Stimulated activated CD8-positive, alpha-beta memory T cell treated with anti-CD3 and anti-CD28 coated beads, Interleukin-12 subunit alpha, Interleukin-12 subunit beta, amount 100 ng/mL, for 24 hours (primary cell): ENCODE measurements at regions not wholly inside any gene's neighbourhood (a gene's known extent, or its start where the extent isn't known, plus 50 kb on each side); places are given as distances from the start of the nearest gene placed in this dataset.

ENCODE experiments used
- DNase-seq: peaks from one replicate; pipeline ENCODE4 v3.0.0-alpha.2; 2020; ENCODE audit errors: extremely low read depth

DNA sequence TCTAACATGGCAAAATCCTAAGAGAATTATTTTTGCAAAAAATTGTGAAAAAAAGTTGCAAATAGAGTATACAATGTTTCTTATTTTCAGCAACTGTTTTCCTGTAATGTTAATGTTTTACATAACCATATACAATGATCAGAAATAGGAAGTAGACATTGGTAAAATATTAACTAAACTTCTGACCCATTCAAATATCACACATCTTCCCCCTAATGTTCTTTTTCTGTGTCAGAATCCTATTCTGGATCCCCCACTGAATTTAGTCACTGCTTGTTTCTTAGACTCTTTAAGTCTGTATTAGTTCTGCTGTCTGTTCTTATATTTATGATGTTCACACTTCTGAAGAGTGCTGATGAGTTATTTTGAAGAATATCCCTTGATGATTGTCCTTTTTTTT lies 62.0 kb downstream of the HFE start:
- no peak for DNase-seq

DNA sequence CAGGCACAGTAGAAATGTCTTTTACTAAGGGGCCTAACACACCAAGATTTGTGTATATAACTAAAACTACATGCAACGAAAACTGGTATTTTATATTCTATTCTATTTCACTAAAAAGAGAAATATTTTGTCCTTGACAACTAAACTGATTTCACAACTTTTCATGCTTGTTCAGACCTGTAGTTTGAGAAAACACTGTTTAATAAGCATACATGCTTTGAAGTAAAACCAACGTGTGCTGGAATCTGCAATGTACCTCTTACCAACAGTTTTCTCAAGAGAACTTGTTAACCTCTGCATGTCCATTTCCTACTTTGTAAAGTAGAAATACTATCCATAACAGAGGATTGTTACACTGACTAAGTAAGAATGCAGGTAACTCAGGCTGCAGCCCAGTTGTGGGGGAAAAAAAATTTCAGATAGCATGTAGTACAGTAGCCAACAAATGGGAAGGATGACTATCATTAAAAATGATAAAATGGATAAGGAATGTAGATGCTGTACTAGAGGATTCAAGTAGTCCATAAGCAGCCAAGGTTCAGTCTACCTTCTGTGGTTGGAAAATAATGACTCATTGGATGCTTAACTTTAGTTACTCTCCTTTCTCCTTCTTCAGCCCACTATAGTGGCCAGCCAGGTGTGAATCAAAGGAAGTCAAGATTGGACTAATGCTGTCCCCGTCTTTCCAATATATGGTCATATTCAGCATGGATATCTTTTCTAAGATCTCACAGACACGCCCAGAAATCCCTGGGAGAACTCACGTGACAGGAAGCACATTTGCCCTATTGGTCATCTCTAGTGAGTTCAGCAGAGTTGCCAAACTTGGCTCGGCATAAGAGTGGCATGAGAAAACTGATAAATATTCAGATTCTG lies 65.2 kb downstream of the HFE start:
- no peak for DNase-seq

DNA sequence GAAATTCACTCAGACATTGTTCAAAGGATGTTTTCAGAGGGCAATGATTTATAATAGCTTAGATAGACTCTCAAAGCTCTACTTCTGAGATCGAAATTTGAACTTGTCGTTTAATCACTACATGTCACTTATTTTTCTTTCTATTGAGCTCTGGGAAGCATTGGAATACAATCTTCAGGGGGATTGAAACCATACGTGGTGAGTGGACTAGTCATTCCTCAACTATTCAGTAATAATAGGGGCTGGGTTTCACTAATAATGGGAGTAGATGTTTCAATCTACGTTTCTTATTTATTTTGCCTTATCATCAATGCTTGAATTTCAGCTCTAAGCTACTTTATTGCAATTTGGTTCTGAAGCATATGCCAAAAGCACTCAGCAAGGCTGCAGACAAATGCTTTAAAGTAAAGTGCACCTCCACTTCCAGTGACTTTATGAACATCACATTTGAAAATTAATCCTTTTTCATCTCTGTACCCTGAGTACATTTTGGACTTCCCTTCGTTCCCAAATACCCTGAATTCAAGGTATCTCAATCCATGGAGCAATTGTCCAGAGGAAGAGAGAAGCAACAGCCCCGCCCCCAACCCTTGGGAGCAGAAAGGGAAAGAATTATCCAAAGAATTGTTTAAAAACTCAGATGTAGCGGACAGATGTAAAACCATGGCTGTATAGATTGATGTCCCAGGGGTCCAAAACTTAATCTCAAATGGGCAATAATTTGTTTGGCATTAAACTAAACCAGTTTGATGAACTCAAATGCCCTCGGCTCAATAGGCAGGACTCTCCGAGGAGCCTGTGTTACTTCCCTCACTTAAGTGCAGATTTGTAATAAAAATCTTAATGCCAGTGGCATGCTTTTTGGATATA lies 68.1 kb downstream of the HFE start:
- no peak for DNase-seq

DNA sequence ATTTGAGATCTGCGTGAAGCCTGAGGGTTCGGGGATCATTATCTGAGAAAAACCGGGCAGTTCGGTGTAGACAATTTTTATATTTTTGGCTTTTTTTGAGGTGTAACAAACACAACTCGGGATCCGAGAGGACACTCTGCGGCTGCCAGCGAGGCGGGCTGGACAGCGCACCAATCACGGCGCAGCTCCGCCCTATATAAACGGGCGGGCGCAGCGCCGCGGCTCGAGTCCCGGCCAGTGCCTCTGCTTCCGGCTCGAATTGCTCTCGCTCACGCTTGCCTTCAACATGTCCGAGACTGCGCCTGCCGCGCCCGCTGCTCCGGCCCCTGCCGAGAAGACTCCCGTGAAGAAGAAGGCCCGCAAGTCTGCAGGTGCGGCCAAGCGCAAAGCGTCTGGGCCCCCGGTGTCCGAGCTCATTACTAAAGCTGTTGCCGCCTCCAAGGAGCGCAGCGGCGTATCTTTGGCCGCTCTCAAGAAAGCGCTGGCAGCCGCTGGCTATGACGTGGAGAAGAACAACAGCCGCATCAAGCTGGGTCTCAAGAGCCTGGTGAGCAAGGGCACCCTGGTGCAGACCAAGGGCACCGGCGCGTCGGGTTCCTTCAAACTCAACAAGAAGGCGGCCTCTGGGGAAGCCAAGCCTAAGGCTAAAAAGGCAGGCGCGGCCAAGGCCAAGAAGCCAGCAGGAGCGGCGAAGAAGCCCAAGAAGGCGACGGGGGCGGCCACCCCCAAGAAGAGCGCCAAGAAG lies 69.0 kb downstream of the HFE start:
- DNase-seq: no peak

DNA sequence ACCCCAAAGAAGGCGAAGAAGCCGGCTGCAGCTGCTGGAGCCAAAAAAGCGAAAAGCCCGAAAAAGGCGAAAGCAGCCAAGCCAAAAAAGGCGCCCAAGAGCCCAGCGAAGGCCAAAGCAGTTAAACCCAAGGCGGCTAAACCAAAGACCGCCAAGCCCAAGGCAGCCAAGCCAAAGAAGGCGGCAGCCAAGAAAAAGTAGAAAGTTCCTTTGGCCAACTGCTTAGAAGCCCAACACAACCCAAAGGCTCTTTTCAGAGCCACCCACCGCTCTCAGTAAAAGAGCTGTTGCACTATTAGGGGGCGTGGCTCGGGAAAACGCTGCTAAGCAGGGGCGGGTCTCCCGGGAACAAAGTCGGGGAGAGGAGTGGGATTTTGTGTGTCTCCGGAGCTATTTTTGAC lies 69.6 kb downstream of the HFE start:
- DNase-seq: no peak

DNA sequence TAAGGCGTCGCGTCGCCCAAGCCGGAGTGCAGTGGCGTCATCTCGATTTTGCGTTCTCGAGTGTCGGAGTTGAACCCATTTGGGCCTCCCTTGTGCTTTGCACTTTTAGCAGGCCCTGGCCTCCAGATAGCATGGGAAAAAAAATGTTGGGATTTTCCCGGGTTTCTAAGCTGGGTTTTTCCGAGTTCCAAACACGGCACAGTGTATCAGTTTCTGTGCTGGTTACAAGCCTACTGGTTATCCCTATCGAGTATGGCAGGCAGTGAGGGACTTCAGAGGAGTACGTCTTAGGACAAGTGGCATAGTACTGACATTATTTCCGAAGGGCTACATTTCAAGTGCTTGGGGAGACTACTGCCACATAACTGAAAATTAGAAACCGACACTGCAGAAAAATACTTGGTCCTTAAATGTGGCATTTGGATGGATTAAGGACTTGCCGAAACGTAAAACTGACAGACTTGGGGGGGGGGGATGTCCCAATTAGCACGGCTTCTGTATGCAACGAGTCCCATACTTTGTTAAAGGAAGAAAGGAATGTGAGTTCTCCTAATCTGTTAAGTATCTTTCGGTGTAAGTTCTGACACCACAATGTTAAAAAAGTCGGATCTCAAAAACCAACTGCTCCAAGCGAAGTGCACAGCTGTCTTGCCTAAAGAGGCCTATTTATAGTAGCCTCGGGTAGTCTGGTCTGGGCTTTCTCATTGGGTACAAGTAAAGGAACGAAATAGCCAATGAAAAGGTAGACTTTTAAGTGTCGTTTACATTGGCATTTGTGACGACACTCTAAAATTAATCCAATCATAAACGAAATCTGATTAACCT lies 70.2 kb downstream of the HFE start:
- DNase-seq: no peak

DNA sequence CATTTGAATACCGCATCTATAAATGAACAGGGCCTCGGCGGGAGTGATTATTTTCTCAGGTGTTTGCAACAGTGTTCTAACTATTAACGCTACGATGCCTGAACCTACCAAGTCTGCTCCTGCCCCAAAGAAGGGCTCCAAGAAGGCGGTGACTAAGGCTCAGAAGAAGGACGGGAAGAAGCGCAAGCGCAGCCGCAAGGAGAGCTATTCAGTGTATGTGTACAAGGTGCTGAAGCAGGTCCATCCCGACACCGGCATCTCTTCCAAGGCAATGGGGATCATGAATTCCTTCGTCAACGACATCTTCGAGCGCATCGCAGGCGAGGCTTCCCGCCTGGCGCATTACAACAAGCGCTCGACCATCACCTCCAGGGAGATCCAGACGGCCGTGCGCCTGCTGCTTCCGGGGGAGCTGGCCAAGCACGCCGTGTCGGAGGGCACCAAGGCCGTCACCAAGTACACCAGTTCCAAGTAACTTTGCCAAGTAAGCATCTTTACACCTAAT lies 70.9 kb downstream of the HFE start:
- DNase-seq: no peak

DNA sequence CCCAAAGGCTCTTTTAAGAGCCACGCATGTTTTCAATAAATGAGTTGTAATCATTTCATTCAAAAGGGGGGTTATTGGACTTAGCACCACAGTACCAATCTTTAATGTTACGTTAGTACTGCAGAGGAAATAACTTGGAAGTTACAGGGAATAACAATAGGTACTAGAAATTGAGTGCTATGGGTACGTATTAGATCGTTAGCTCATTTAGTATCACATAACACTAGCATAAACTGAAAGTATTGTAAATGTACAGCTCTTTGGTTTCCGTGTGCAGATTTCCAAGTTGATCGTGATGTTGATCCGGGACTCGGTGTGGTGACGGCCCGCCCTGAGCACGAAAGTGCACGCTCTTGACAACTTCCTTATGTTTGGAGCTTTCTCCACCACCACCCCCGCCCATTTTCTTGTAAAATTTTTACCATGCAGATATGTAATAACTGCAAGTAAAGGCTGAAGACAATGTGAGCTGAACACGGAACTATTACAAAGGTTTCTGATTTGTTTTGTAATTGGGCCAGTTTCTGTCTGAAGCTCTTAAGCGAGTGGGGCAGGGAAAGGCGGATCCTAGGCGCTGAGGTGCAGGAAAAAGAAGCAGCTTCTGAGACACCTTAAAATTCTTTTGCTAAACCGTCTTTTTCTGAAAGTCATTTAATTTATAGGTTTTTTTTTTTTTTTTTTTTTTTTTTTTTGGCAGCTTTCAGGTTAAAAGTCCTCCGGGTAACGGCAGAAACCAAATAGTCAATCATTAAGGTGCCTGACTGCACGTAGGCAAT lies 71.5 kb downstream of the HFE start:
- no peak for DNase-seq

DNA sequence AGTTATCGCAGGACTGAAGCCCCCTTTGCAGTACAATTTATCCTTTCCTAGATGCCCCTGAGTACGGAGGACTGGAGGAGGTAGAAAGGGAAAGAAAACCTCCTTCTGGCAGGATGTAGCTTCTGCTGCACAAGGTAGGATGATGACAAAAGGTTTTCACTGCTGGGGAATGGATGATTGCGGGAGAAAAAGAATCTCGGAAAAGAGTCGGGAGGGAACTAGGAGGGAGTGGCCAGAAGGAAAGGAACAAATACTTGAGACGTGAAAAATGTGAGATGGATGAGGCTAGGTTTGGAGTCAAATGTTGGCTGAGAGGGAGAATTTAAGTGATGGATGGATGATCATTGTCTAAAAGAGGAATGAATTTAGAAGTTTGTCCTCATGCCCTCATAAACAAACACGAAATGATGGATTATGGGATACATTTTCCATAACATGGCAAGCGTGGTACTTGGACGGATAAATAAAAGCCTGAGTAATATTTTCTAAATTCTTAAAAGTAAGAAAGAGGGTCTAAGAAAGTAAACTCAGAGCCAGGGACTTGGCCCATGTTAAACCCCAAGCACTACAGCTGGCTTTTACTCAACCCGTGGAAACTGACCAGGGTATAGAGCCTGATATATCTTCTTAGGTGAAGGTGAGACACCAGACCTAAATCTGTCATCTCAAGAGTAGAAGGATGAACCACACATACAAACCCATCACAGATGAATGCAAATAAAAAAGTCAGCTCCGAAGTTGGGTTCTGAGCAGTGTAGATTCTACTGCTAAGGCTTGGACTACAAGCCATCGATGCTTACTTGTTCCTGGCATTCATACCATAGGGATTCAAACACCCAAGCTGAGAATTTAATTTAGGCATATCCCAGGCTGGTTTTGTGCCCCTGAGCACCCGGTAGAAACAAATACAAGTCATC lies 72.4 kb downstream of the HFE start:
- no peak for DNase-seq

DNA sequence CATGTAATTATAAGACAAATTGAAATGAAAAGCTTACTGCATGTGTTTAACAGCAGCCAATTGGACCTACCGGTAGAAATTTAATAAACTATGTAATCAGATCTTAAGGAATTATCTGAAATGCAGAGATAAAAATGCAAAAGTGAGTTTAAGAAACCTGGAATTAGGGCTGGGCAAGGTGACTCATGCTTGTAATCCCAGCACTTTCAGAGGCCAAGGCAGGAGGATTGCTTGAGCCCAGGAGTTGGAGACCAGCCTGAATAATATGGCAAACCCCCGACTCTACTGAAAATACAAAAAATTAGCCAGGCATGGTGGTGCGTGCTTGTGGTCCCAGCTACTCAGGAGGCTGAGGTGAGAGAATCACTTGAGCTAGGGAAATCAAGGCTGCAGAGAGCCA lies 74.1 kb downstream of the HFE start:
- DNase-seq: no peak

DNA sequence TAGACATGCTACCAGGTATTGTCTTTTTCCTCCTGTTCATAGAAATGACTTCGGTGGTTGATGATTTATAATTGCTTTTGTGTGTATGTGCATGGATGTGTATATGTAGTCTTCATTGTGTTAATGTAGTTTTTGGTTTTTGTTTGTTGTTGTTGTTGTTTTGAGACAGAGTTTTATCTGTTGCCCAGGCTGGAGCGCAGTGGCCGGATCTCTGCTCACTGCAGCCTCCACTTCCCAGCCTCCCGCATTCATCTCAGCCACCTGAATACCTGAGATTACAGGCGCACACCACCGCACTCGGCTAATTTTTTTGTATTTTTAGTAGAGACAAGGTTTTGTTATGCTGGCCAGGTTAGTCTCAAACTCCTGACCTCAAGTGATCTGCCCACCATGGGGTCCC lies 75.2 kb downstream of the HFE start:
- no peak for DNase-seq

DNA sequence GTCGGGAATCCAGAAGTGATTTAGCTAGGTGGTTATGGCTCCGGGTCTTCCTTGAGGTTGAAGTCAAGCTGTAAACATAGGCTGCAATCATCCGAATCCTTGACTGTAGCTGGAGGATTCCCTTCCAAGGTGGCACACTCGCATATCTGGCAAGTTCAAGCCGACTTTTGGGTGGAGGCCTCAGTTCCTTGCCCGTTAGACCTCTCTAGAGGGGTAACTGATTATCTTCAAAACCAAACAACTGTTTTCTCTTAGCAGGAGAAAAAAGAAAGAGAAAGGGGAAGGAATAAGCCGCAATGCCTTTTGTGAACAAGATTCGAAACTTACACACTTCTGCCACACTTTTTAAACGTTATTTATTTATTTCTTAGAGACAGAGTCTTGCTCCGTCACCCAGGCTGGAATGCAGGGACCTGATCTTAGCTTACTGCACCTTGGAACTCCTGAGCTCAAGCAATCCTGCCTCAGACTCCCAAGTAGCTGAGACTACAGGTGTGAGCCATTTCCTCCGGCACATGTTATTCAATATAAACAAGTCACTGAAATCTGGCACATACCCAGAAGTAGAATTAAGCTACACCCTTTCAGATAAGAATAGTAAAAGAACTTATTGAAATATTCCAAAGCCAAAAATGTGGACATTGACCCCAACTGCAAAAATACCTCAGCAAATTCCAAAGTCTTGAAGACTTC lies 76.3 kb downstream of the HFE start:
- DNase-seq: no peak

DNA sequence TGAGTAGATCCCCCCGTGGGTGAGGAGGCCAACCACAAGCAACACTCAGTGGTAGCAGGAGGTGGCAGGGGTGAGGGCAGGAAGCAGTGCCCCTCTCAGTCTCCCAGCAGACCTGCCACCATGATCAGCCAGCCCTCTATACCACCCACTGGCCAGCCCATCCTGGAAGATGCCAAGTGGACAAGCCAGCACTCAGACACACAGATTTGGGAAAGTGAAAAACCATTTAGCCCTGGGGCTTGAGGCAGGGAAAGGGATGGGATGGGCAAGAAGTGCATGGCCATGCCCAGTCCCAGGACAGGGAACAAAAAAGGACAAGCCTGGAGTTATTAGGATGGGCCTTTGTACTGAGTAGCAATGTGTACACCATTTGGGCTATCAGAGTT lies 76.9 kb downstream of the HFE start:
- DNase-seq: no peak

DNA sequence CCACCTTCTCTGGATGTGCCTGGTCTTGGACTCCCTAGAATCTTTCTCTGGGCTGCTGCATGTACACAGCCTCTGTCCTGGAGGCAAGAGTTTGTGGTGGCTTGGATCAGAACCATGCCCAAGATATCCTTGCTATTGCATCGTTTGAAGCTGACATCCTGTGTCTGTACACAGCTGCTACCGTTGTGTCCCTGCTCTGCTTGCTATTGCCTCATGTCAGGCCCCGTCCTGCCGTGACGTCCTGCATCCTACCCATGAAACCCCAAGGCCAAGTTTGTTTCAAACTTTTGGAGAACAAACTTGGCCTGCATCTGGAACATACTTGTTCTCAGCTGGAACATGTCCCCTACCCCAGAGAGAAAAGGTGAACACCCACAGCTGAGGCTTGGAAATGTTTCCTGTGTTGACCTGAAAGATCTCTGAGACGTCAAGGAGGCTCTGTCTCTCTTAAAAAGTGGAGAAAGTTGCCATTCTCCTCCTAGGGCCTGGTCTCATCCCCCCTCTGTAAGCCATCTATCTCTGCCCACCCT lies 78.1 kb downstream of the HFE start:
- no peak for DNase-seq

DNA sequence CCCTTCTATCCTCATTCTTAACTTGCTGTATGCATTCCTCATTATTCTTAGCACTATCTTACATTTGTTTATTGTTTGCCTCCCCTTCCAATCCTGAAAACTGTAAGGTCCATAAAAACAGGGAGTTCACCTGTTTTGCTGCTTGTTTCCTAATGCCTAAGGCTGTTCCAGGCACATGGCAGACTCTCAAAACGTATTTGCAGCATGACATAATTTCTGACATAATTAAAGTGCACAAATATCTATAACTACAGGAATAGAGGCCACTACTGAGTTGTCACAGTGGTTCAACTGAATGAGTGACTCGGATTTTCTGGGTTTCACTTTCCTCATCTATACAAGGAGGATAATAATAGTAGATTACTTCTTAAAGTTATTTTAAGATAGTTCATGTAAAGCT lies 83.0 kb downstream of the HFE start:
- DNase-seq: no peak

DNA sequence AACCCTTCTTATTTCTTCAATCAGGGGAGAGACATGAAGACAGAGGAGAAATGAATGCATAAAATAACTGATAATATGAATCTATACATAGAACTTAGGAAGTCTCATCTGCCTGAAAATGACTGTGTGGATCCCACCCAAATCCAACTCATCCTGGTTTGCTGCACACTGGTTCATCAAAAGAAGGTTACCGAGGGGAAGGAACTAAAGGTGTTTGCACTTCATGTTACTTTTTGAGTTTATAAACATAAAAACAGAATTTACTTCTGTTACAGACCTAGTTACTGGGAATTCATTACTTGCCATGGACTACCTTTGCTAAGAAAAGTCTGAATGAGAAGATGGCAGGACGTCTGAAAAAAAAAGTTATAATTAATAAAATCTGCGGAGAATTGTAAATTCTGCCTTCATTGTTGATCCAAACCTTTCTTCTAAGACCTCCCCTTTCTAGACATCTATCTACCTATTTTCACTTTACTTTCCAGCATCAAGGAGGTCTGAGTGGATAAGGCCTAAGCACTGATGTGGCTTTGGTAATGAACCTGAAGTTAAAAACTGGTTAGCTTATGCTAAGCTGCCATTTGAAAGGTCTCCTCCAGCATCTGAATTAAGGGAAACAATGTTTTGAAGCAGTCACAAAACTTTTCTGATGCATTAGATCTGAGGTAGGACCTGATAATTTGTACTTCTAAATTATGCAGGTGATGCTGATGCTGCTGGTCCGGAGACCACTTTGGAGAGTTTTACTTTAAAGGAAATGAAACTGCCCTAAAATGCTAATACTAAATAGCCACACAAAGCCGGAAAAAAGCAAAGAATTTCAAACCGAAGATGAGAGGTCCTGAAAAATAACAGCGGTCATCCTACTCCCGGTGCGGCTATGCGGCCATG lies 84.0 kb downstream of the HFE start:
- DNase-seq: no peak

DNA sequence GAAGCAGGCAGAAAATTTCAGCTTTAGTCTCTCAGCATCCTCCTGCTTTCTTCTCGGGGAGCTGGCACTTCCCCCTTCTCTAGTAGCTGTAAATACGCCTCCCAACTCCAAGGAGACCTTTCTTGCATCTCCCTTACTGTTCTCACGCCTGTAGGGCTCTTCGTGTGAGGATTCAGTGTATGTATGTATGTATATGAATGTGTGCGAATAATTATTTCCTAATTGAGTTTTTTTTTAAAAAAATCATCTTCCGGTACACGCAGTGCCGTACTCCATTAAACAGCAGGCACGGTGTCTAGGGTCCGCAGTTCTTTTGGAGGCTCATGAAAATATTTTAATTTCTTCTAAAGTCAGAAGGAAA lies 85.4 kb downstream of the HFE start:
- no peak for DNase-seq

DNA sequence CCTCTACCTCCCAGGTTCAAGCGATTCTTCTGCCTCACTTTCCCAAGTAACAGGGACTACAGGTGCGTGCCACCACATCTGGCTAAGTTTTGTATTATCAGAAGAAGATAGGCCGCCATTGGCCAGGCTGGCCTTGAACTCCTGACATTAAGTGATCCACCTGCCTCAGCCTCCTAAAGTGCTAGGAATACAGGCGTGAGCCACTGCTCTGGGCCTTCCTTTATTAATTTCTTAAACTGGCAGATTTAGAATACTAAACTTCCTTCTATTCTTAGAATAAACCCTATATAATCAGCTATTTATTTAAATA lies 86.6 kb downstream of the HFE start:
- no peak for DNase-seq
